CD14-positive monocyte (primary cell): ENCODE measurements at regions not wholly inside any gene's neighbourhood (a gene's known extent, or its start where the extent isn't known, plus 50 kb on each side); places are given as distances from the start of the nearest gene placed in this dataset.

ENCODE experiments used
- DNase-seq, 3 donors: peaks; one replicate each; pipeline ENCODE4 v3.0.0-alpha.2; 2011 to 2022
- H2AFZ ChIP-seq: 2 replicates; pipeline ENCODE4 v1.6.0; 2012; ENCODE audit warnings: mild to moderate bottlenecking, low read depth, low read length, inconsistent platforms; ENCODE audit not compliant: insufficient read depth, poor library complexity, severe bottlenecking
- H3K27ac ChIP-seq, 2 donors: 1 replicate in 1 of 2; 2 replicates in 1 of 2; pipeline ENCODE4 v1.5.1; 2012 to 2013; ENCODE audit warnings: low read length in 2 of 2, control low read depth in 1 of 2, inconsistent platforms in 1 of 2, low read depth in 1 of 2, mild to moderate bottlenecking in 1 of 2
- H3K27me3 ChIP-seq, 2 donors: one replicate each; pipeline versions ENCODE4 v1.6.0 to v1.6.1; 2011 to 2013; ENCODE audit warnings: low read length in 2 of 2; ENCODE audit not compliant: control insufficient read depth in 2 of 2, insufficient read depth in 2 of 2
- H3K36me3 ChIP-seq, 2 donors: replicated peaks in 1 of 2; 1 replicate in 1 of 2; 2 replicates in 1 of 2; pipeline versions ENCODE4 v1.5.1 to v1.6.1; 2012 to 2013; ENCODE audit warnings: low read length in 2 of 2, control low read depth in 1 of 2, inconsistent platforms in 1 of 2, mild to moderate bottlenecking in 1 of 2; ENCODE audit not compliant: insufficient read depth in 2 of 2, control insufficient read depth in 1 of 2
- H3K4me1 ChIP-seq, 2 donors: 1 replicate in 1 of 2; 2 replicates in 1 of 2; pipeline versions ENCODE4 v1.5.1 to v1.6.1; 2012 to 2013; ENCODE audit warnings: low read length in 2 of 2, control low read depth in 1 of 2, inconsistent platforms in 1 of 2, mild to moderate bottlenecking in 1 of 2, moderate library complexity in 1 of 2; ENCODE audit not compliant: insufficient read depth in 2 of 2, control insufficient read depth in 1 of 2
- H3K4me2 ChIP-seq: replicated peaks from 2 replicates; pipeline ENCODE3; 2012; ENCODE audit warnings: low read length, moderate library complexity, mild to moderate bottlenecking; ENCODE audit not compliant: poor library complexity, severe bottlenecking; ENCODE audit errors: extremely low read depth
- H3K4me3 ChIP-seq, 3 experiments: fragments of 200-600 bp in 1 of 3; sonication (generic) in 1 of 3; replicated peaks in 1 of 3; 1 replicate in 2 of 3; 2 replicates in 1 of 3; pipeline ENCODE4 v1.5.1; 2011 to 2013; ENCODE audit warnings: low read length in 3 of 3, mild to moderate bottlenecking in 3 of 3, control low read depth in 2 of 3, low read depth in 2 of 3, inconsistent platforms in 1 of 3, moderate library complexity in 1 of 3
- H3K79me2 ChIP-seq: 2 replicates; pipeline ENCODE4 v1.6.0; 2012; ENCODE audit warnings: mild to moderate bottlenecking, control low read depth, inconsistent platforms, low read length, moderate library complexity; ENCODE audit not compliant: insufficient read depth
- H3K9ac ChIP-seq: 2 replicates; pipeline ENCODE4 v1.6.0; 2017; ENCODE audit warnings: low read length, mild to moderate bottlenecking; ENCODE audit not compliant: insufficient read depth, poor library complexity, severe bottlenecking
- H3K9me3 ChIP-seq, 2 donors: replicated peaks in 1 of 2; 1 replicate in 1 of 2; 2 replicates in 1 of 2; pipeline versions ENCODE4 v1.5.1 to v1.6.1; 2012 to 2013; ENCODE audit warnings: low read length in 2 of 2, control low read depth in 1 of 2; ENCODE audit not compliant: control insufficient read depth in 1 of 2, insufficient read depth in 1 of 2
- H4K20me1 ChIP-seq: 2 replicates; pipeline ENCODE4 v1.6.0; 2012; ENCODE audit warnings: mild to moderate bottlenecking, low read length, control low read depth, moderate library complexity; ENCODE audit not compliant: insufficient read depth
- H3K27ac Mint-ChIP-seq, 7 donors: one replicate each; pipeline ENCODE4 v1.8.0; 2020; ENCODE audit warnings: mild to moderate bottlenecking in 7 of 7, mixed read lengths in 7 of 7, moderate library complexity in 6 of 7, inconsistent platforms in 2 of 7
- H3K27me3 Mint-ChIP-seq, 3 donors: one replicate each; pipeline ENCODE4 v1.8.0; 2021 to 2022; ENCODE audit warnings: low read depth in 3 of 3, mild to moderate bottlenecking in 3 of 3, mixed read lengths in 3 of 3, moderate library complexity in 3 of 3, inconsistent platforms in 1 of 3
- H3K36me3 Mint-ChIP-seq, 2 donors: one replicate each; pipeline ENCODE4 v1.8.0; 2020; ENCODE audit warnings: mixed read lengths in 2 of 2, inconsistent platforms in 1 of 2, mild to moderate bottlenecking in 1 of 2
- H3K4me1 Mint-ChIP-seq: one replicate; pipeline ENCODE4 v1.8.0; 2020; ENCODE audit warnings: mild to moderate bottlenecking, mixed read lengths
- H3K4me3 Mint-ChIP-seq, 2 donors: one replicate each; pipeline ENCODE4 v1.8.0; 2020; ENCODE audit warnings: mild to moderate bottlenecking in 2 of 2, mixed read lengths in 2 of 2, moderate library complexity in 1 of 2
- H3K9me3 Mint-ChIP-seq, 7 donors: one replicate each; pipeline ENCODE4 v1.8.0; 2020 to 2022; ENCODE audit warnings: mixed read lengths in 7 of 7, mild to moderate bottlenecking in 6 of 7, moderate library complexity in 6 of 7, inconsistent platforms in 2 of 7
- WGBS: methylation state at CpG from one replicate; pipeline ENCODE4 v1.1.5; 2013; ENCODE audit warnings: missing lambda C conversion rate; ENCODE audit not compliant: insufficient coverage; 5-methylcytosine and 5-hydroxymethylcytosine counted together
- intact Hi-C, 2 donors: fragments of 100-400 bp; cut with micrococcal nuclease; formaldehyde crosslinking; loops; one replicate each; pipeline versions ENCODE4 v1.15.0 to v1.15.1; 2023
- TF ChIP-seq, protein P1 (sequence below): fragments of 200-600 bp; IDR thresholded peaks from one replicate; pipeline ENCODE4 v1.8.0; 2022; ENCODE audit warnings: antibody characterized with exemption, mild to moderate bottlenecking

DNA sequence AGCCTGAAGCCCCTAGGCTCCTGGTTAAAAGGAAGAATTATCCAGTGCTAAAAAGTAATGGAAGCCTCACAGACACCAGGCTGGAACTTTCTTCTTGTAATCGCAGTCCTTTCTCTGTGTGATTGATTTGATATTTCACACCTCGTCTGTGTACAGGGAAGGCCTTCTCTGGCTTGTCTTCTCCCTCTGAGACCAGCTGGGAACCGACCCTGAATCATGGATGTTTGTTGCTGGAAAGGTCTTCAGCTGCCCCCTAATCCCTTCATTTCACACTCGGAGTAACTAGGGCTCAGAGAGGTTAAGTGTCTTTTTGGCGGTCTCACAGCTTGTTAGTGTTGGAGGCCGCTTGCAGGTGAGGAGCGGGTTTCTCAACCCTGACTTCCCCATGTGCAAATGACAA lies 500.2 kb upstream of the CDH4 start:
- Histone ChIP-seq H3K9me3 (peaks cover 0 to 4% of the 10 kb centered on the region in 2 donors), H3K4me3 (no peak overlapping the region), H3K27ac (no peak overlapping the region), H4K20me1 (no peaks in the 10 kb centered on the region), H3K79me2 (no peaks in the 10 kb centered on the region), H3K36me3 (no peaks in the 10 kb centered on the region), H3K27me3 (no peaks in the 10 kb centered on the region), H3K4me2 (no peak overlapping the region), H3K9ac (no peak overlapping the region), H2AFZ (no peak overlapping the region), H3K4me1 (no peaks in the 10 kb centered on the region)
- H3K4me3 Mint-ChIP-seq, result no peak overlapping the region
- H3K9me3 Mint-ChIP-seq, result peaks cover 0 to 18% (median 7%) of the 10 kb centered on the region in 7 donors
- WGBS, result 92% methylated on average over 5 of the region's 7 CpGs
- peaks cover 0 to 1% (median 0%) of the 10 kb centered on the region in 3 donors for H3K27me3 Mint-ChIP-seq
- H3K4me1 Mint-ChIP-seq, result no peaks in the 10 kb centered on the region
- no peak for DNase-seq
- intact Hi-C loops, result no loop called here
- no peak overlapping the region for H3K27ac Mint-ChIP-seq
- TF ChIP-seq, protein P1, sequence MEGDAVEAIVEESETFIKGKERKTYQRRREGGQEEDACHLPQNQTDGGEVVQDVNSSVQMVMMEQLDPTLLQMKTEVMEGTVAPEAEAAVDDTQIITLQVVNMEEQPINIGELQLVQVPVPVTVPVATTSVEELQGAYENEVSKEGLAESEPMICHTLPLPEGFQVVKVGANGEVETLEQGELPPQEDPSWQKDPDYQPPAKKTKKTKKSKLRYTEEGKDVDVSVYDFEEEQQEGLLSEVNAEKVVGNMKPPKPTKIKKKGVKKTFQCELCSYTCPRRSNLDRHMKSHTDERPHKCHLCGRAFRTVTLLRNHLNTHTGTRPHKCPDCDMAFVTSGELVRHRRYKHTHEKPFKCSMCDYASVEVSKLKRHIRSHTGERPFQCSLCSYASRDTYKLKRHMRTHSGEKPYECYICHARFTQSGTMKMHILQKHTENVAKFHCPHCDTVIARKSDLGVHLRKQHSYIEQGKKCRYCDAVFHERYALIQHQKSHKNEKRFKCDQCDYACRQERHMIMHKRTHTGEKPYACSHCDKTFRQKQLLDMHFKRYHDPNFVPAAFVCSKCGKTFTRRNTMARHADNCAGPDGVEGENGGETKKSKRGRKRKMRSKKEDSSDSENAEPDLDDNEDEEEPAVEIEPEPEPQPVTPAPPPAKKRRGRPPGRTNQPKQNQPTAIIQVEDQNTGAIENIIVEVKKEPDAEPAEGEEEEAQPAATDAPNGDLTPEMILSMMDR, result no peak
- no peaks in the 10 kb centered on the region for H3K36me3 Mint-ChIP-seq

DNA sequence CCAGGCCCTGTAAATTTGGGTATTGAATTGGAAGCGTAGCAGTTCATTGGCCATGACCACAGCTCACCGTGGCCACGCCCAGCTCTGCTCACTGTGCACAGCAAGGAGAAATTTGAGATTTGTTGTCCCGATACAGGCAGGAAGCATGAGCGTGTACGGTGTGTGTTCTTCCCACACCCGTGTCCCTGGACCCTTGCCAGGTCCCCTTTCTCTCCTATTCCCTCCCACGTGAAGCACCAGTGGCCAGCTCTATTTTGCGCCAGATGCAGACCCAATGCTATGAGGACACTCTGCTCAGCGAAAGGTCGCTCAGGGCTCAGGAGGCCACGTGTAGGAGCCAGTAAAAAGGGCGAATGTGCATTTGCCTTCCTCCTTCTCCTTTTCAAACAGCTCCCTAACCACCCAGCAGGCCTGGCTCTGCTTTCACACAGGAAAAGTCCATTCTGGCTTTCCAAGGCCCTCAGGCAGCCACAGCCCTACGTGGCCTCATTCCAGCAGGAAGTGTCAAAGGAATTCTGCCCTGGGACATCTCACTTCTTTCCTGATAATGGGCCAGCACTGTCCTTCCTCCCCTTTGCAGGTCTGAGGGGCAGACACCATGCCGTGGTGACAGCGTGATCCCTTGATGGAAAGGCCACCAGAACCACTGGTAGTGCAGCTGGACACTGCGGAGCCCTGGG lies 499.2 kb upstream of the CDH4 start:
- H3K27me3 Mint-ChIP-seq, result peaks cover 0 to 2% (median 1%) of the 10 kb centered on the region in 3 donors

More for the DNA sequence above, 499.2 kb upstream of the CDH4 start:
- peaks cover 0 to 4% of the 10 kb centered on the region in 2 donors for H3K9me3 ChIP-seq
- H3K9ac ChIP-seq, result no peak overlapping the region
- no peak overlapping the region for H3K27ac Mint-ChIP-seq
- H3K36me3 ChIP-seq, result no peaks in the 10 kb centered on the region
- TF ChIP-seq, protein P1, result no peak
- H3K27ac ChIP-seq, result no peak overlapping the region
- no peaks in the 10 kb centered on the region for H3K4me1 ChIP-seq
- no peaks in the 10 kb centered on the region for H3K27me3 ChIP-seq
- intact Hi-C loops, result no loop called here
- H3K4me3 Mint-ChIP-seq, result no peak overlapping the region
- 81% methylated on average over 17 of the region's 17 CpGs for WGBS
- H4K20me1 ChIP-seq, result no peaks in the 10 kb centered on the region
- peaks cover under 1 to 18% (median 7%) of the 10 kb centered on the region in 7 donors for H3K9me3 Mint-ChIP-seq
- H3K79me2 ChIP-seq, result no peaks in the 10 kb centered on the region
- H3K4me1 Mint-ChIP-seq, result no peaks in the 10 kb centered on the region
- no peak for DNase-seq
- no peaks in the 10 kb centered on the region for H3K36me3 Mint-ChIP-seq
- no peak overlapping the region for H3K4me2 ChIP-seq
- H3K4me3 ChIP-seq, result no peak overlapping the region
- H2AFZ ChIP-seq, result no peak overlapping the region
